ENCODE measurements at regions not wholly inside any gene's neighbourhood (a gene's known extent, or its start where the extent isn't known, plus 50 kb on each side); places are given as distances from the start of the nearest gene placed in this dataset.

DNA sequence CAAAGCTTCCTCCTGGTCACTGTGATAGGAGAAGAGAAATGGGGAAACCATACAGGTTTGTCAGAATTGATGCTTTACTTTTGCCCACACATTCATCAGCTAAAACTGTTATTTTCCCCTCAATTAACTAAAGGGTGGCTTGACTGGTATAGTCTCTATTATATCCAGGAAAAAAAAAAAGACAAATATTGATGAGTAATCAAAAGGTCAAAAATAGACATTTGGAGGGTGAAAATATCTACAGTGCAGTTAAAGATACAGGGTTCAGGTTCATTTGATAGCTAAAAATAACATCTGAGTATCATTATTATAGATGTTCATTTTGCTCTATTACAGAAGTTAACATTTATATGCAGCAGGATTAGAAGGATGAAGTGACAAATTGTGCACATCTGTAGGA is 577.6 kb upstream of the FAM98A start:
- H3F3A ChIP-seq (ENCODE audit: control insufficient read depth, insufficient read depth), result no peaks in the 10 kb centered on the region

DNA sequence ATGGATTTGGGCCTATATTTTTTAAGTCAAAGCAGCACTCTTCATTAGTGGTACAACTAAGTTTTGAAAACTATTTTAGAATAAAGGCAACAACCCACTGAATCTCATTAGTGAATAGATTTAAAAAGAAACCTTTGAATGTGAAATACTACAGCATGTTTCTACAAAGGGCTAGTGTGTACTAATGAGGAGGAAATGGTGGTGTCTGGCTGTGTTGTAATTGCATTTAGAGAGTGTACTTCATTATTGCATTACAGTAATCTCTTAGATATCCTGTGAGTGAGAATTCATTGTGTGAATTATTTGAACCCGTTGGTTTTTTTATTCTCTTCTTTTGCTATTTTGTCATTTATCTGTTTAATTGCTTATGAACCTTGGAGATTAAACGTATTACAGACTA is 575.4 kb upstream of the FAM98A start:
- H3K36me3 ChIP-seq (ENCODE audit: control insufficient read depth, low read length), result no peaks in the 10 kb centered on the region
- no peaks in the 10 kb centered on the region for H3K9me3 ChIP-seq (ENCODE audit: control insufficient read depth, insufficient read depth, low read length)
- no peaks in the 10 kb centered on the region for H3K9me2 ChIP-seq (replicated peaks; ENCODE audit: control insufficient read depth, low read length)
- H3F3A ChIP-seq (ENCODE audit: control insufficient read depth, insufficient read depth), result no peaks in the 10 kb centered on the region
- no peaks in the 10 kb centered on the region for H3K79me2 ChIP-seq (ENCODE audit: control insufficient read depth, low read length)
- no peak overlapping the region for H3K4me2 ChIP-seq (ENCODE audit: low read length)
- H3K4me1 ChIP-seq (ENCODE audit: control insufficient read depth, low read length), result no peaks in the 10 kb centered on the region
- H3K27me3 ChIP-seq (ENCODE audit: control insufficient read depth, low read length), result no peaks in the 10 kb centered on the region
- TF ChIP-seq EZH2phosphoT487 (IDR thresholded peaks at IDR 0.05; ENCODE audit: borderline replicate concordance, low read length), result no peak
- TF ChIP-seq, protein P1, sequence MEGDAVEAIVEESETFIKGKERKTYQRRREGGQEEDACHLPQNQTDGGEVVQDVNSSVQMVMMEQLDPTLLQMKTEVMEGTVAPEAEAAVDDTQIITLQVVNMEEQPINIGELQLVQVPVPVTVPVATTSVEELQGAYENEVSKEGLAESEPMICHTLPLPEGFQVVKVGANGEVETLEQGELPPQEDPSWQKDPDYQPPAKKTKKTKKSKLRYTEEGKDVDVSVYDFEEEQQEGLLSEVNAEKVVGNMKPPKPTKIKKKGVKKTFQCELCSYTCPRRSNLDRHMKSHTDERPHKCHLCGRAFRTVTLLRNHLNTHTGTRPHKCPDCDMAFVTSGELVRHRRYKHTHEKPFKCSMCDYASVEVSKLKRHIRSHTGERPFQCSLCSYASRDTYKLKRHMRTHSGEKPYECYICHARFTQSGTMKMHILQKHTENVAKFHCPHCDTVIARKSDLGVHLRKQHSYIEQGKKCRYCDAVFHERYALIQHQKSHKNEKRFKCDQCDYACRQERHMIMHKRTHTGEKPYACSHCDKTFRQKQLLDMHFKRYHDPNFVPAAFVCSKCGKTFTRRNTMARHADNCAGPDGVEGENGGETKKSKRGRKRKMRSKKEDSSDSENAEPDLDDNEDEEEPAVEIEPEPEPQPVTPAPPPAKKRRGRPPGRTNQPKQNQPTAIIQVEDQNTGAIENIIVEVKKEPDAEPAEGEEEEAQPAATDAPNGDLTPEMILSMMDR (IDR thresholded peaks at IDR 0.05; ENCODE audit: low read depth, low read length, poor library complexity, severe bottlenecking), result no peak
- no peak overlapping the region for H3K4me3 ChIP-seq (ENCODE audit: low read length)
- H4K20me1 ChIP-seq (ENCODE audit: control insufficient read depth, insufficient read depth, low read depth, low read length), result no peaks in the 10 kb centered on the region
- no peak overlapping the region for H3K27ac ChIP-seq (ENCODE audit: low read depth, low read length)

More for the DNA sequence above, 577.6 kb upstream of the FAM98A start:
- Histone ChIP-seq H3K9me2 (replicated peaks; ENCODE audit: control insufficient read depth, low read length) (no peaks in the 10 kb centered on the region), H4K20me1 (ENCODE audit: control insufficient read depth, insufficient read depth, low read depth, low read length) (no peaks in the 10 kb centered on the region), H3K36me3 (ENCODE audit: control insufficient read depth, low read length) (no peaks in the 10 kb centered on the region), H3K27me3 (ENCODE audit: control insufficient read depth, low read length) (no peaks in the 10 kb centered on the region), H3K4me2 (ENCODE audit: low read length) (no peak overlapping the region), H3K4me3 (ENCODE audit: low read length) (no peak overlapping the region), H3K9me3 (ENCODE audit: control insufficient read depth, insufficient read depth, low read length) (no peaks in the 10 kb centered on the region), H3K27ac (ENCODE audit: low read depth, low read length) (no peak overlapping the region), H3K4me1 (ENCODE audit: control insufficient read depth, low read length) (no peaks in the 10 kb centered on the region), H3K79me2 (ENCODE audit: control insufficient read depth, low read length) (no peaks in the 10 kb centered on the region)
- TF ChIP-seq EZH2phosphoT487 (IDR thresholded peaks at IDR 0.05; ENCODE audit: borderline replicate concordance, low read length), result no peak
- TF ChIP-seq, protein P1 (IDR thresholded peaks at IDR 0.05; ENCODE audit: low read depth, low read length, poor library complexity, severe bottlenecking), result no peak

DNA sequence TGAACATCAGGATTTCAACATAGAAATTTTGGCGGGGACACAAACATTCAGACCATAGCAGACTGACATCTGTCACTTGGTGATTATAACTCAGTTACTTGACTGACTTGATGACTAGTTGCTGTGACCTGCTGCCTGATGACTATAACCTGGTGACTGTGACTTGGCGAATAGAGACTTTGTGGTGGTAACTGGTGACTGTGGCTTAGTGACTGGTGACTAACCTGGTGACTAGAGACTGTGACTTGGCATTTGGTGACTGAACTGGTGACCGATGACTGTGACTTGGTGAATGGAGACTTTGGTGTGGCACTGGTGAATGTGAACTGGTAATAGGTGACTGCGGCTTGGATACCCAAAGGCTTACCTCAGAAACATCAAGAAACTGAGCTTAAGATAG is 563.1 kb upstream of the FAM98A start:
- H3K27ac ChIP-seq (ENCODE audit: low read depth, low read length), result no peak overlapping the region
- no peaks in the 10 kb centered on the region for H3K27me3 ChIP-seq (ENCODE audit: control insufficient read depth, low read length)
- no peaks in the 10 kb centered on the region for H3K36me3 ChIP-seq (ENCODE audit: control insufficient read depth, low read length)
- no peak overlapping the region for H3K4me3 ChIP-seq (ENCODE audit: low read length)
- no peaks in the 10 kb centered on the region for H3K4me1 ChIP-seq (ENCODE audit: control insufficient read depth, low read length)
- no peaks in the 10 kb centered on the region for H3K9me2 ChIP-seq (replicated peaks; ENCODE audit: control insufficient read depth, low read length)
- no peak for TF ChIP-seq EZH2phosphoT487 (IDR thresholded peaks at IDR 0.05; ENCODE audit: borderline replicate concordance, low read length)
- TF ChIP-seq, protein P1 (IDR thresholded peaks at IDR 0.05; ENCODE audit: low read depth, low read length, poor library complexity, severe bottlenecking), result no peak
- no peaks in the 10 kb centered on the region for H3K79me2 ChIP-seq (ENCODE audit: control insufficient read depth, low read length)
- no peaks in the 10 kb centered on the region for H4K20me1 ChIP-seq (ENCODE audit: control insufficient read depth, insufficient read depth, low read depth, low read length)
- no peaks in the 10 kb centered on the region for H3K9me3 ChIP-seq (ENCODE audit: control insufficient read depth, insufficient read depth, low read length)
- no peaks in the 10 kb centered on the region for H3F3A ChIP-seq (ENCODE audit: control insufficient read depth, insufficient read depth)
- H3K4me2 ChIP-seq (ENCODE audit: low read length), result no peak overlapping the region

DNA sequence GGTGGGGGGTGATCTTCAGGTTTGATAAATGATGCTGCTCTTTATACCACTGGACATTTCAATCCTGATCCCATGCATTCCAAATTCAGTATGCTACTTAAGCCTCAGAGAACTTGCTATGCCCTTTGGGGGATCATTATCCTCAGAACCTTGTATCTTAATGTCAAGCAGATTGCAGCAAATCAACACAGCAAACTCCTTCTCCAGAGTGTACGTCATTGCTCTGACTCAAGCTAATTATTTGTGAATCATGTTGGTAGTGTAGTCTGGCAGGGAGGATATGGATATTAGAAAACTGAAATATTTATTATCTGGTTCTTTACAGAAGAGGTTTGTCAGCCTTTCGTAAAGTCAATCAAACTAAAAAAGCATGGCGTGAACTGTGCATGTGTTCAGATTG is 562.5 kb upstream of the FAM98A start:
- H3K27me3 ChIP-seq (ENCODE audit: control insufficient read depth, low read length), result no peaks in the 10 kb centered on the region
- no peak overlapping the region for H3K4me2 ChIP-seq (ENCODE audit: low read length)
- no peaks in the 10 kb centered on the region for H3K79me2 ChIP-seq (ENCODE audit: control insufficient read depth, low read length)
- TF ChIP-seq, protein P1 (IDR thresholded peaks at IDR 0.05; ENCODE audit: low read depth, low read length, poor library complexity, severe bottlenecking), result no peak
- no peak for TF ChIP-seq EZH2phosphoT487 (IDR thresholded peaks at IDR 0.05; ENCODE audit: borderline replicate concordance, low read length)
- no peaks in the 10 kb centered on the region for H3K36me3 ChIP-seq (ENCODE audit: control insufficient read depth, low read length)
- no peak overlapping the region for H3K4me3 ChIP-seq (ENCODE audit: low read length)
- no peaks in the 10 kb centered on the region for H3K9me3 ChIP-seq (ENCODE audit: control insufficient read depth, insufficient read depth, low read length)
- no peaks in the 10 kb centered on the region for H3K4me1 ChIP-seq (ENCODE audit: control insufficient read depth, low read length)
- no peak overlapping the region for H3K27ac ChIP-seq (ENCODE audit: low read depth, low read length)
- H3F3A ChIP-seq (ENCODE audit: control insufficient read depth, insufficient read depth), result no peaks in the 10 kb centered on the region
- no peaks in the 10 kb centered on the region for H3K9me2 ChIP-seq (replicated peaks; ENCODE audit: control insufficient read depth, low read length)
- no peaks in the 10 kb centered on the region for H4K20me1 ChIP-seq (ENCODE audit: control insufficient read depth, insufficient read depth, low read depth, low read length)
